ENCODE measurements at regions not wholly inside any gene's neighbourhood (a gene's known extent, or its start where the extent isn't known, plus 50 kb on each side); places are given as distances from the start of the nearest gene placed in this dataset.

DNA sequence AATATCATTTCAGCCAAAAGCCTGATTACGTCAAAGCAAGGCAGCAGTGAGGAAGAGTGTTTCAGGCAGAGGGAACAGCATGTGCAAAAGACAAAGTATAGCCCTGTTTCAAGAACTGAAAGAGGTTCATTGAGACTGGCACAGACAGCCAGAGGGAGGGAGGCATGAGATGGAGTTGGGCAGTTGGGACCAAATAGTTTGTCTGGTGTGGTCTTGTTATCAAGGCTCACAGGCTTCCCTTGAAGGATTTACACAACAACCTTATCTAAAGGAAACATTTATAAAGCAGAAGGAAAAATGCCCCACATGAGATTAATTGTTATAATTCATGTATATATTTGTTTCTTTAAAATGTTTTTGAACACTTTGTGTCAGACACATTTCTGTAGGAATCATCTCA is 253.3 kb downstream of the DMAC1 start:
- no peak for DNase-seq (ENCODE audit: extremely low read depth, low read depth, low spot score)

DNA sequence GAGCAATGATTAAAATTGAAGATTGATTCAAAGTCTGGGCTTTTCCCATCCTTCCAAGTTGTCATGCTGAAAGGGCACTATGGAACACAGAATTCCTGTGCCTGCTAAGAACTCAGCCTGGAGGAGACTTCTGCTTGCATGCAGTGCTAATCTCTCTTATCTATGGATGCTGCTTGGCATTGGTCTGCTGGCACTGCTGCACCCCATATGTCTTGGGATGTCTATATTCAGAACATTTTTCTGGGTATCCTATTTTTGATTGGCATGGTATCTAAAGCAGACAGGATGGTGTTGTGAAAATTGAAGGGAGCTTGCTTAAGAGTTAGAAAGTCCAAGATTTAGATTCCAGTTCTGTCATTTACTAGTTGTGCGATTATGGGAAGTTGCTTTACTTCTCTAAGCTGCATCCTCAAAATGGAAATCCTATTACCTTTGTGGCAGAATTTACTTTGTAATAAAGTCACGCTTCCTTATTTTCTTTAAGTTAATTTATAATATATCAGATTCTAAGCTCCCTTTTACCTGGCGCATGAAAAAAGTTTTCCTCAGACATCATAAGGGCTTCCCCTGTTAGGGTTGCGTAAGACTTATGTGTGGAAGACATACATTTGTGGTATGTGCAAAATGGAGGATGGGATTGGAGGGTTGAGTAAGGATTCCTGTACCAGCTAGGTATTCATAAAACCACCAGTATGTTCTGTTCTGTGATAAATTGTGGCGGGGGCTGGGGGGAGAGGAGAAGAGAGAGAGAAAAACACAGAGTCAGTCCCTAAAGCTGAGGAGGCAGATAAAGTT is 254.0 kb downstream of the DMAC1 start:
- DNase-seq (ENCODE audit: extremely low read depth, low read depth, low spot score), result no peak

DNA sequence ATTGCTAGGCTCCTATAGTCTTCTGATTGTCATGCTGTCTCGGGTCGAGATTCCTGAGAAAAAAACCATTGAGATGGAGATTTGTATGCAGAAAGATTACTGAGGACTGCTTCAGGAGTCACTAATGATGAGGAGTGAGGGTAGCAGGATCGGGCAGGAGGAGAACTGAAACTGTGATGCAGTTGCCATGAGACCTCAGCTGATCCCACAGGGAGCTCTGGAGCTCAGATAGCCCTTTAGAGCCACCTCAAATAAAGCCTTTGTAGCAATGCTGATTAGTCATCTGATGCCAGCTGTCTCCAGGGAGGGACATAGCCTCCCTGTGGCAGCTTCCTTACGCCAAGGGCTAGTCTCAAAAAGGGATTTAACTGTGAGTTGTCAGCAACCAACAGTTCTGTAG is 256.9 kb downstream of the DMAC1 start:
- no peak for DNase-seq (ENCODE audit: extremely low read depth, low read depth, low spot score)

DNA sequence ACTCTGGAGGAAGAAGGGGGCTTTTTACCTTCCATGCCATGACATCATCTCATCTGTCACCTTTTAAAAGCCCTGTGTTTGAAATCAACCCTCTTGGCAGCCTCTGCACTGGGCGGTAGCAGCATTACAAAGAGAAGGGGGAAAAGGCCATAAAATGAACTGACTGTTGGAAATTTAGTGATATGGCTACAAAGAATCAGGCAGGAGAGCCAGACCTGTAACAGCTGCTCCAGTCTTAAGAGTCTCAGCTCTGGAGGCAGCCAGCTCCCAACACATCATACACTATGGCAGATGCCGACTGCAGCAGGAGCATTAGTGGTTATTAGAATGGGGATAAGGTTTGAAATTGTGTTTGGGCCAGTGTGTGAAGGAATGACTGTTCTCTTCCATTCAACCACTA is 257.5 kb downstream of the DMAC1 start:
- no peak for DNase-seq (ENCODE audit: extremely low read depth, low read depth, low spot score)

DNA sequence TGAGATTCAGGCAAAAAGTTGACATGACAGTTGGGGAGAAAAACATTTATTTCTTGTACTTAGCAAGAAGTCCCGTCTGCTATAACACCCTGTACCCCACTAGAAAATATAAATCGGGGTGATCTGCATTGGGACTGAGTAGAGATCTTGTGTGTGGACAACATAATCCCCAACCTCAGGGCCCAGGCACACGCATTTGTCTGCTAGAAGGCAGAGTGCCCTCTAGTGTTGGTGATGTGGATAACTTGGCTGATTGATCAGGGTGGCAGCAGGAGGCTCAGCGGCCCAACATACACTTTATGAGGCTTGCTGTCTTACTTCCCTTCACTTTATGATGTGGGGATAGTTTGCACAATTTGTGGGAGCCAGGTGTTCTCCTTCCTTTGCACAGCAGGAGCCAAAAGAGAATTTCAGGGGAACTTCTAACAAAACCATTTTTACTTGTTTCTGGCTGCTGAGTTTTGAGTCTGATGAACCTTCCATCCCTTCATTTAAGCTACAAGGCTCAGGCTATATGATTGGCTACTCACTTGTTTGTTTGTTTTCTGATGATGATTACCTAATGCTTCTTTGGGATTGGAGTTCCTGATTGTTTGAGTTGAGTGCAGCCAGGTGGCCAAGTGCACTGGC is 263.2 kb downstream of the DMAC1 start:
- DNase-seq (ENCODE audit: extremely low read depth, low read depth, low spot score), result no peak

DNA sequence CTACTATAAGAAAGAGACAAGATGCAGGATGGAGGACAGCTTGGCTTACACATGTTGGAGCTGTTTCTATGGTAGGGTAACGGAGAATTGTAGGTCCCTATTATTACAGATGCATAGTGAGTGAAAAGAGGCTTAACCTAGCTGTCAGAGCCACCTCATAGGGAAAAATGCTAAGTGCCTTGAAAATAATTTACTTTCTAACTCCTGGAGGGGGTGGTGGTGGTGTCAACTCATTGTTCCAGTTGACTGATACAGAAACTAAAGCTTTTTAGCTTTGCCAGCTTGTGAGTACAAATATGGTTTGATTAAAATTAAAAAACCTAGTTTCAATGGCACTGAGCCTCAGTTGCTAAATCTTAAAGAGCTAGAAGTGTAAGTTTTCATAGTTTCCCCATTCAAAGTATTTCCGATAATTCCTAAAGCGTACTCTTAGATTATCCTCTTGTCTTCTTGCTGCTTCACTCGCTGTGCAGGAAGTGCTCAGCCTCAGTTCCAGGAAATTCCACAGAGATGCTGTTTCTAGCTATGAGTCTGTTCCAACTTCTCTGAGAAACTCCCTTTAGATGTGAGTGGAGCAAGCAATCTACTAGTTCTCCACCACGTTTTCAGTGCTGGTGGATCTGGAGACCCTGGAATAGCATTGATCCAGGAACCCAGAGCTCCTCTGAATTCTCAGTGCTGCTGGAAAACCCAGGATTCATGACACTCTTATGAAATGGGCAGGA is 265.2 kb downstream of the DMAC1 start:
- DNase-seq (ENCODE audit: extremely low read depth, low read depth, low spot score), result no peak

DNA sequence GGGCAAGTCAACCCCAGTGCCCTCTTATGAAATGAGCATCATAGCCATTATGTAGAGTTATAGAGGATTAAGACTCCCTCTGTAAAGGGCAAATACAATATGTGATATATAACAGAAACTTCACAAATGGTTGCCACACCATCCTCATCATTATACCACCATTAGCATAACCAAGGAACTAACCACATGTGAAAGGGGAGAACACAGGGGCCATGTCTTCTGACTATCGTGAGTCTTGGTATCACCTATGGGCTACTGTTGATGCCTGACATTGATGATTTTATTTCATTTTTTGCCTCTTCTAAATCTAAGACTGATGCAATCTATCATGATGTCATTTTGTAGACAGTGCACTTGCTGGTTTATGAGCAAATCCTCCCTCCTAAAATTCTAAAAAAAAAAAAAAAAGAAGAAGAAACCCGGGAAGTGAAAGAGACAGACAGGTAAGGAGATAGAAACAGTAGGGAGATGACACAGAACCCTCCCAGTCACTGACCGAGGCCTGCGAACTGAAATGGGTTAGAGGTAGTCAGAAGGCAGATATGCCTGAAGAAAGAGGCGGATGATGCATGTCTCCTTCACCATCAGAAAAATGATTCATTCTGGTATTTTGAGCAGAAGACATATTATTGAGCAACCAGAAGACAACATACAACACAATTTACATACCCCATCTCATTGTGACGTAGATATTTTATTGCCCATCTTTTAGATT is 266.0 kb downstream of the DMAC1 start:
- DNase-seq (ENCODE audit: extremely low read depth, low read depth, low spot score), result no peak

DNA sequence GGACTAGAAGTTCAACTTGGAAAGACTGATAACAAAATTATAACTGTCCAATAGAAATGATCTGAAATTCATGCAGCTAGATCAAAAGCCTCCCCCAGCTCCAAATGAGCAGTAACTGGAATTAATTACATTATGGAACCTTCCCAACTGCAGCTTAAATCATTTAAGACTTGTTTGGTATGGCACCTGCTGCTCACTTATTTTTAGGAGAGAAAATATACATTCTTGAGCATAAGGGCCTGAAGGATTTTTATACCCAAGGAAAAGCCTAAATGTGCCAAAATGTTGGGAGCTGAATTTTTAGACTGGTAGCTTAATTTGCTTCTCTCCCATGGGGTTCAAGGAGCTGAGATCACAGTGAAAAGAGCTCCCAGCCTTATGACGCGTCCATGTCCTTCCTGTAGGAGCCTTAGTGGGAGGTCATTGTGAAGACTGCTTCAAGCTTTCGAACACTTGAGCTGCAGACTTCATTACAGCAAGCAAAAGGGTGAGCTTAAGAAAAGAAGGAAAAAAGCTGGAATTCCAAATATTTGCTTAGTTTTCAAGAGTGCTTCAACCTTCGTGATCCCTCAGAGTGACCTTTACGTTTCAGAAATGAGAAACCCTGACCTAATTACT is 276.0 kb downstream of the DMAC1 start:
- DNase-seq (ENCODE audit: extremely low read depth, low read depth, low spot score), result no peak

DNA sequence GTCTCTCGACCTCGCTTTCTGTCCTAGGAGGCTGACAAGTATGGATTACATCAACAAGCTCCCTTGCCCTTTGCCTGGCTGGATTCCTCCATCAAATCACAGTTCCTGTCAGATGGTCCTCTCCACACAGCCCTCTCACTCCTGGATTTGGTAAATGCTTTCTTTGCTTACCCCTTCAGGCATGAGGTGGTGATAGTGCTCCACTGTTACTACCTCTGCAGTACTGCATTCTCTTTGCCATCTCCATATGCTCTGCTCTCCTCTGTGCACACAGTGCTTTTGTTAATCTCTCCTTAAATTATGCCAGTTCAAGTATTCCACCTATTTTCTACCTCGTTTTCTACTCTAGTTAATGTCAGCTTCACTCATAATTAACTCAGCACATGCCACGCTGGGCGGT is 279.2 kb downstream of the DMAC1 start:
- no peak for DNase-seq (ENCODE audit: extremely low read depth, low read depth, low spot score)

DNA sequence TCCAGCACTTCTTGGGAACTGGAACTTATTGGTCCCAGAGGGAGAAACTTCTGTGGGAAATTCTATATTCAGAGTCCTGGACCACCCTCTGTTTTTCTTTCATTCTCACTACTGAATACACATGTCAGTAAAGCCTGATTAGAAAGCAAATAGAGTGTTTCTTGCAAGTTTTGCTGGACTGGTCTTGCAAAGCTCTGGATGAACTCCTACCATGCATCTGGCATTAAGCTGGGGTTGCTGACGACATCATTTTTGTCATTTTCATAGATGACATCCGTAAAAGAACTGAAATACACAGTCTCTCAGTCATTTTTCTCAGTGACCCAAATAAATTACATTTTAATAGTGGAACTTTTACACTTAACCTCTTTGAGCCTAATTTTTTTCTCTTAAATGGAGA is 283.2 kb downstream of the DMAC1 start:
- no peak for DNase-seq (ENCODE audit: extremely low read depth, low read depth, low spot score)

DNA sequence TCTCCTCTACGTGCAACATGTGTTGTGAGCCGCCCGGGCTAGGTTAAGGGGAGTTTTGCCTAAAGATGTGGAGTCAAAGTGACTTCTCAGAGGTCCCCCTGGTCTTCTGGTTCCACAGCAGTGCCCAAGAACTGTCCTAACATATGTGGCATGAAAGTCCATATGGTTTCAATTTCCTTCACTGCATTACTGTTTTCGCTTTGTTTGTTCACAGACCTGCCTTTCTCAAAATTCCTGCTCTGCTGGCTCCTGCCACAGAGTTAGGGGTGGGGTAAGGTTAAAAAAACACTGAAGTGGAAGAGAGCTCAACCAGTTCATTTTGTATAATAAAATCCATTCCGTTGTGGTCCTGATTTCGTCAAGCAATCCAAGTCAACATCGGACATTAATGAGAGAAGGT is 289.4 kb downstream of the DMAC1 start:
- DNase-seq (ENCODE audit: extremely low read depth, low read depth, low spot score), result no peak

DNA sequence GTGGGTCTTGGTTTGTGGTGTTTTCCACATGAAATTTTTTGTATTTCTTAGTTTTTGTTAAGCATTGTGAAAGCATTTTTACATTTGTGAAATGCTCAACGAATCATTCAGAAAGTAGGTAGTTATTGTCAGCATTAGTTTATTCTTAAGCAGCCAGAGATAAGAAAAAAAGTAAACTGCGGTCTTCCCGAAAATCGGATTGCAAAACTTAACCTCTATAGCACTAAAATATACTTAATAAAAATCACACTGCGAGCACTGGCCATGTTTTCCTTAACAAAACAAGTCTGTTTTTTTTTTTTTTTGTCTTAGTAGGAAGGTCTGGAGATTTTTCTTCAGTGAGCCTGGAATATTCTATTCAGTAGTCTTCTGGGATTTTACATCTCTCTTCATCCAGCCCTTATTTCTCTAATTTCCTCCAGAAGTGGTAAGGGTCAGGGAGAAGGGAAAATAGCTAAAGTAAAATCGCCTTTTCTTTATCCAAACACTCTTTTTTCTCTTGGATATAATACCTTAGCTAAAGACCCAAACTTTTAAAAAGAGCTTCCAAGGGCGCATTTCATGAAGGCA is 289.9 kb downstream of the DMAC1 start:
- DNase-seq (ENCODE audit: extremely low read depth, low read depth, low spot score), result no peak

DNA sequence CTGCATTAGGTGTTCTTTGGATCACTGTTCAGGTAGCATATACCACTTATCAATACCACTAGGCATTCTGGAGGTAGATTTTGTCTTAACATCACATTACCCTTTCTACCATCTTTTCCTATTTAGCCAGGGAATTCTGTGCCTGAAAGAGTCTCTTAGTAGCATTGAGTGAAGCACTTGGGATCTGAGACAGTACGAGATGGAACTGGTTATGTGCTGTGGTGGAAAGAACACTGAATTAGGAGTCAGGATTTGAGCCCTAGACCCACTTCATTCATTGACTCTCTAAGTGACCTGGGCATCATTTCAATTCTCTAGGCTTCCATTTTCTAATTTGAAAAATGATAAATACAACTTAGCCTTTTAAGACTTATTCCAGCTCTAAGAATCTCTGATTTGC is 291.1 kb downstream of the DMAC1 start:
- DNase-seq (ENCODE audit: extremely low read depth, low read depth, low spot score), result no peak

DNA sequence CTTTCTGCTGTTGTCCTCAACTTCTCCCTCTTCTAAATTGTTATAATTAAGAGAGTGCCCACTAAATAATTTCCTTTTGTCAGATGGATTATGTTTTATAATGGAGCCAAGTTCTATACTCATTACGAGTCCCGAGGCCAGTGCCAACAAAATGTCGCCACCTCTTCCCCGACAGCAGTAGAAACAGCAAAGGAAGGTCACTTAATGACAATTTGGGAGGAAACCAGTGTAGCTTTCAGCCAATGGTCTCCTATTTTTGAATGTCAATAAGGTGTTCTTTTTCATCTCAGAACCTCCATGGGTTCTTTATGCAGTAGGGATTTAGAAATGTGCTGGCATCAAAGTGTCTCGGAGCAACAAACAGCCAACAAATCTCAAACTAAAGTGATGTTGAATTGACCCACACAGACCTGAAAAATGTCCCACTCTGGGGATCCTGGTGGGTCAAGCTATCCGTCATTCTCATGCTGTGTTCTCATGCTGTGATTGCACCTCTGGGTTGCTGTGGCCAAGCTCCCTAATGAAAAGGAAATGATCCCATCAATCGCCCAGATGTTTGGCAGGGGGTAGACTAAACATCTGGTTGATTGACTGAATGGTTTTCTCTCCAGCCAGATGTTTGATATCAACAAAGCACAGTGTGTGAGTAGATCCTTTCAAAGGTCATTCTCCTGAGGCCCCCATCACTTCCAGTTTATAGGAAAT is 291.9 kb downstream of the DMAC1 start:
- no peak for DNase-seq (ENCODE audit: extremely low read depth, low read depth, low spot score)

DNA sequence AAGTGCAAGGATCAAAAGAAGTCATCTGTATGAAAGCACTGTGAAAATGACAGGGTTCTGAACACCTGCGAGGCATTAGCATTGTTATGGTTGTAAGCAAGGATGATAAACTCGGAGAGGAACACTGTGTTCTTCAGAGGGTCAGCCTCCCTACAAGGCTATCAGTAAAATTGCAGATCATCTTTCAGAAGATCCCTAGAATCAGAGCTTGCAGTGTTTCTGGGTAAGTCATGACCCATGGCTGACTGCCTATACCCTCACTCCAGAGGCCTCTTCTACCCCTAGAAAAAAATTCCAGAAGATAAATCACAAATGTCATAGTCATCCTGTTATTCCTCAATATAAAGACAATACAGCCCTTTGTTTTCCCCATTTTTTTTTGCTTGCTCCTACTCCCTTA is 292.6 kb downstream of the DMAC1 start:
- no peak for DNase-seq (ENCODE audit: extremely low read depth, low read depth, low spot score)

DNA sequence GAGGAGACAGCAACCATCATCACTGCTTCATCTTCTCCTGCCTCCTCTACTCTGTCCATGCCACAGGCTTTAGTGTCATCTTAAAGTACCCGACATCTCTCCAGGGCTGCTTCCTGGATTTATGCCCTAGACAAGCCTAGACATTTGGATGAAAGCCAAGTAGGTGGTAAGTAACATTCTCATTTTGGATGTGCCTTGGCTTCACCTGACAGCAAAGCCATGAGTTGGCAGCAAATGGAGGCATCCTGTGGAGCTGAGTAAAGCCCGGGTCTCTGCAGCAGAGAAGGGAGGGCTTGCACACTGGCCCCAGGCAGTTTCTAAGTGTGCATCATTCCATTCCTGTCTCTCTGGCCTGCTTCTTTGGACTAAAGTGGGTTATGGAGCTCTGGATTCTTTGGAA is 299.1 kb downstream of the DMAC1 start:
- no peak for DNase-seq (ENCODE audit: extremely low read depth, low read depth, low spot score)

DNA sequence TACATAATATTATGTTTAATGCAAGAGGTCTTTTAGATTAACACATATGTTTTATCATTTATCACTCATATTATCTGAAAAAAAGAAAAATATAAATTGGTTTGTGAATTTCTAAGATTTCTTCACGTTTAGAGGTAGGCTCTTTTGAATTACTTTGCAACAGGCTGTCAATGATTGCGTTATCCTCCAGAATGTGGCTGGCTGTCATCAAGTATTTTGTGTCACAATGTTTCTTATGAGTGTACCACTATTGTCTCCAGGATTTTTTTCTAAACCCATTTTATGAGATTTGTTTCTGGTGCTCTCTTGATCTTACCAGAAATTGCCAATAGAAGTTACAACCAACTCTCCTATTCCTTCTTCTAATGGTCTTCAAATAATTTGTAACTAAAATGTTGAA is 307.9 kb downstream of the DMAC1 start:
- DNase-seq (ENCODE audit: extremely low read depth, low read depth, low spot score), result no peak

DNA sequence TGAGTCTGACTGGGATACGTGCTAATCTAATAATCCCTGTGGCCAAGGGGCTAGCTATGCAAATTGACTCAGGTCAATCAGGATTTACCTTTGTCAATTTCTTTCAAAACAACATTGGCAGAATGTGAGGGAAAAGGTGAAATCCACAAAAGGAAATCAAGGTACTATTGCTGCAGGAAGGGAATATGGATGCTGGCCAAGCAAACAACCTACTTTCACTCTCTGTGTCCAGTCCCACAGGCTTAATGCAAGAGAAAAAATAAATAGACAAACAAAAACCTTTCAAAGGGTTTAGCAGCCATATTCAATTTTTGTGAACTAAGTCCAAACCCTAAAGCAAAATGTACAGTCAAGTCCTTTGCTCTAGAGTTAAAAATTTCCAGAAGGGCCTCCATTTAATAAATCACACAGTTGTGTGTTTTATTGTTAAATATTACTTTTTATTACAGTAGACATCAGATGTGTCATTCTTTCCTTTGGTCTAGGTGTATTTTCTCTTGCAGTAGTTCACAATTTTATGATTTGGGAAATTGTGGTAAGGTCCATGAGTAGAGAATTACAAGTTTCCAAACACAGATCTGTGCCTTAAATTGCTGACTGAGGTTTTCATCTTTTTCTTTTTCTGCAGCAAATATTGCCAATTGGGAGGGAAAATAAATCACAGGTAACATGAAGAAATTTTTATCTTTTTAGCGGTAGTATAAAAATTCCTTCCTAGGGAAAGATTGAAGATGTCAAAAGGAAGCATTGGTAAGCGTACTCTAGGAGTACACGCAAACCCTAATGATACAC is 309.1 kb downstream of the DMAC1 start:
- no peak for DNase-seq (ENCODE audit: extremely low read depth, low read depth, low spot score)

DNA sequence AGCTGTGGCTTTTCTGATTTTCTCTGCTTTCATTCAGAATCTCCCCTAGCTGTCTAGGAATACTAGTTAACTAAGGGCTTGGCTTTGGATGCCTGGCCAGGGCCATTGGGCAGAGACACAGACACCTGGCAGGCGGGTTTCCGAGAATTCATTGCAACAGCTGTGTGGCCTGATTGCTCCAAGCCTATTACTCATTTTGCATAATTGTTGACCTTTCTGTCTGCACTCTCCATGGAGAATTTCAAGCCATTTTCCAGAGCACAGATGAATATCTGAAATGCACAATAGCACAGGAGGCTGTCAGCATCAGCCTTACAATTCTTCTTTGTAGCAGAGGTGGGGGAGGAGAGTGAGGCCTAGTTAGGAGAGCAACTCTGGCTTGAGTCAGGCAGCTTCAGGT is 310.5 kb downstream of the DMAC1 start:
- no peak for DNase-seq (ENCODE audit: extremely low read depth, low read depth, low spot score)
